Stimulated activated CD4-positive, alpha-beta T cell treated with anti-CD3 and anti-CD28 coated beads, TNF-alpha, amount 100 ng/mL, for 4 hours (primary cell): ENCODE measurements at regions not wholly inside any gene's neighbourhood (a gene's known extent, or its start where the extent isn't known, plus 50 kb on each side); places are given as distances from the start of the nearest gene placed in this dataset.
"Not testable (repeated sequence)": the region's sequence is repeated elsewhere in the genome, so short reads cannot be mapped to it uniquely, and the experiment has no call there.

ENCODE experiments used
- DNase-seq, 3 experiments: peaks; one replicate each; pipeline ENCODE4 v3.0.0-alpha.2; 2020; ENCODE audit warnings: low read depth in 3 of 3

- DNase-seq: no peak
Measured at GRCh38 chr12:131455218-131455506, 255.7 kb upstream of the SFSWAP start.

- DNase-seq: no peak
Measured at GRCh38 chr12:131455581-131456110, 255.2 kb upstream of the SFSWAP start.

GRCh38 chr12:131456301-131457027 lies 254.4 kb upstream of the SFSWAP start:
- no peak for DNase-seq

GRCh38 chr12:131457028-131457310 lies 253.9 kb upstream of the SFSWAP start:
- DNase-seq: no peak

- no peak for DNase-seq
Measured at GRCh38 chr12:131457331-131458047, 253.4 kb upstream of the SFSWAP start.

- no peak for DNase-seq
Measured at GRCh38 chr12:131458048-131458374, 252.9 kb upstream of the SFSWAP start.

GRCh38 chr12:131458931-131459772 lies 251.7 kb upstream of the SFSWAP start:
- no peak for DNase-seq

GRCh38 chr12:131459773-131460365 lies 251.0 kb upstream of the SFSWAP start:
- no peak for DNase-seq

- no peak for DNase-seq
Measured at GRCh38 chr12:131460520-131460919, 250.4 kb upstream of the SFSWAP start.

- no peak for DNase-seq
Measured at GRCh38 chr12:131461096-131461495, 249.8 kb upstream of the SFSWAP start.

GRCh38 chr12:131463174-131463573 lies 247.7 kb upstream of the SFSWAP start:
- no peak for DNase-seq

GRCh38 chr12:131464081-131464480 lies 246.8 kb upstream of the SFSWAP start:
- no peak for DNase-seq

- DNase-seq: no peak
Measured at GRCh38 chr12:131466306-131466705, 244.6 kb upstream of the SFSWAP start.

GRCh38 chr12:131466932-131467331 lies 244.0 kb upstream of the SFSWAP start:
- DNase-seq: no peak

GRCh38 chr12:131468206-131468605 lies 242.7 kb upstream of the SFSWAP start:
- DNase-seq: no peak

GRCh38 chr12:131469945-131470344 lies 240.9 kb upstream of the SFSWAP start:
- DNase-seq: not testable (repeated sequence)

GRCh38 chr12:131471271-131471905 lies 239.5 kb upstream of the SFSWAP start:
- no peak for DNase-seq

GRCh38 chr12:131471946-131472732 lies 238.8 kb upstream of the SFSWAP start:
- DNase-seq: no peak

GRCh38 chr12:131473261-131473660 lies 237.6 kb upstream of the SFSWAP start:
- DNase-seq: no peak

GRCh38 chr12:131473741-131474709 lies 236.9 kb upstream of the SFSWAP start:
- DNase-seq: no peak
